ENCODE measurements at regions not wholly inside any gene's neighbourhood (a gene's known extent, or its start where the extent isn't known, plus 50 kb on each side); places are given as distances from the start of the nearest gene placed in this dataset.
A peak's percentile ranks its signal among the peaks of the same experiment; 100 is the strongest.
"Not testable (repeated sequence)": the region's sequence is repeated elsewhere in the genome, so short reads cannot be mapped to it uniquely, and the experiment has no call there.

- no peak overlapping the region for H3K4me3 ChIP-seq (ENCODE audit: low read depth, low read length)
- DNase-seq (ENCODE audit: low read depth): no peak
- no peak for TF ChIP-seq CTCF (IDR thresholded peaks at IDR 0.05; ENCODE audit: insufficient read depth, low read depth, low read length, missing control alignments)
These were observed 205.2 kb upstream of the APCDD1 start for GRCh38 chr18:10249270-10249669.

- no peak overlapping the region for H3K4me3 ChIP-seq (ENCODE audit: low read depth, low read length)
- TF ChIP-seq CTCF (IDR thresholded peaks at IDR 0.05; ENCODE audit: insufficient read depth, low read depth, low read length, missing control alignments): no peak
- no peak for DNase-seq (ENCODE audit: low read depth)
These were observed 204.6 kb upstream of the APCDD1 start for GRCh38 chr18:10249801-10250200.

- no peak for TF ChIP-seq CTCF (IDR thresholded peaks at IDR 0.05; ENCODE audit: insufficient read depth, low read depth, low read length, missing control alignments)
- DNase-seq (ENCODE audit: low read depth): peak; percentile 38
- H3K4me3 ChIP-seq (ENCODE audit: low read depth, low read length): no peak overlapping the region
These were observed 201.9 kb upstream of the APCDD1 start for GRCh38 chr18:10252494-10252893.

- no peak for DNase-seq (ENCODE audit: low read depth)
- no peak for TF ChIP-seq CTCF (IDR thresholded peaks at IDR 0.05; ENCODE audit: insufficient read depth, low read depth, low read length, missing control alignments)
These were observed 201.3 kb upstream of the APCDD1 start for GRCh38 chr18:10252952-10253705.

GRCh38 chr18:10256276-10256675, 198.2 kb upstream of the APCDD1 start:
- not testable (repeated sequence) for DNase-seq (ENCODE audit: low read depth); H3K4me3 ChIP-seq (ENCODE audit: low read depth, low read length)

More at GRCh38 chr18:10252952-10253705, 201.3 kb upstream of the APCDD1 start:
- no peak overlapping the region for H3K4me3 ChIP-seq (ENCODE audit: low read depth, low read length)

- H3K4me3 ChIP-seq (ENCODE audit: low read depth, low read length): no peak overlapping the region
- TF ChIP-seq CTCF (IDR thresholded peaks at IDR 0.05; ENCODE audit: insufficient read depth, low read depth, low read length, missing control alignments): no peak
- DNase-seq (ENCODE audit: low read depth): no peak
These were observed 195.5 kb upstream of the APCDD1 start for GRCh38 chr18:10258836-10259474.

GRCh38 chr18:10259901-10260300, 194.5 kb upstream of the APCDD1 start:
- no peak overlapping the region for H3K4me3 ChIP-seq (ENCODE audit: low read depth, low read length)
- DNase-seq (ENCODE audit: low read depth): no peak
- no peak for TF ChIP-seq CTCF (IDR thresholded peaks at IDR 0.05; ENCODE audit: insufficient read depth, low read depth, low read length, missing control alignments)
